Smooth muscle cell (in vitro differentiated cells): ENCODE measurements at regions not wholly inside any gene's neighbourhood (a gene's known extent, or its start where the extent isn't known, plus 50 kb on each side); places are given as distances from the start of the nearest gene placed in this dataset.
A peak's percentile ranks its signal among the peaks of the same experiment; 100 is the strongest.

Source experiments
- DNase-seq: peaks from one replicate; lab custom pipeline; 2025; ENCODE audit not compliant: unreplicated experiment; lab: John Stamatoyannopoulos, UW
- H2AFZ ChIP-seq: fragments of 200-600 bp; sonication (generic); 2 replicates; pipeline ENCODE4 v1.6.0; 2016; ENCODE audit warnings: antibody characterized with exemption, low read depth, mild to moderate bottlenecking
- H3F3A ChIP-seq: fragments of 200-600 bp; sonication (generic); 2 replicates; pipeline ENCODE4 v1.6.0; 2017; ENCODE audit warnings: antibody characterized with exemption, low read depth
- H3K27ac ChIP-seq: fragments of 200-600 bp; sonication (generic); 2 replicates; pipeline ENCODE4 v1.5.1; 2016; ENCODE audit warnings: low read depth, mild to moderate bottlenecking
- H3K27me3 ChIP-seq: fragments of 200-600 bp; sonication (generic); 2 replicates; pipeline ENCODE4 v1.6.1; 2016; ENCODE audit warnings: low read depth, mild to moderate bottlenecking
- H3K36me3 ChIP-seq: fragments of 200-600 bp; sonication (generic); 2 replicates; pipeline ENCODE4 v1.5.1; 2016; ENCODE audit warnings: low read depth
- H3K4me1 ChIP-seq: fragments of 200-600 bp; sonication (generic); 2 replicates; pipeline ENCODE4 v1.5.1; 2016; ENCODE audit warnings: low read depth
- H3K4me2 ChIP-seq: fragments of 200-600 bp; sonication (generic); 2 replicates; pipeline ENCODE4 v1.6.0; 2016; ENCODE audit warnings: mild to moderate bottlenecking
- H3K4me3 ChIP-seq: fragments of 200-600 bp; sonication (generic); 2 replicates; pipeline ENCODE4 v1.5.1; 2016; ENCODE audit warnings: mild to moderate bottlenecking
- H3K79me2 ChIP-seq: fragments of 200-600 bp; sonication (generic); 2 replicates; pipeline ENCODE4 v1.6.0; 2016; ENCODE audit warnings: low read depth, mild to moderate bottlenecking
- H3K9ac ChIP-seq: fragments of 200-600 bp; sonication (generic); 2 replicates; pipeline ENCODE4 v1.6.0; 2016; ENCODE audit warnings: low read depth
- H3K9me3 ChIP-seq: fragments of 200-600 bp; sonication (generic); replicated peaks from 2 replicates; pipeline ENCODE4 v1.5.1; 2016; ENCODE audit warnings: low read depth
- H4K20me1 ChIP-seq: fragments of 200-600 bp; sonication (generic); 2 replicates; pipeline ENCODE4 v1.6.0; 2016; ENCODE audit warnings: low read depth
- WGBS: methylation state at CpG from one replicate; pipeline ENCODE4 v1.1.7; 2016; ENCODE audit warnings: low lambda C conversion rate; 5-methylcytosine and 5-hydroxymethylcytosine counted together
- TF ChIP-seq, protein P1 (sequence below): fragments of 200-600 bp; sonication (generic); IDR thresholded peaks from 2 replicates; pipeline ENCODE4 v1.5.1; 2017; ENCODE audit warnings: borderline replicate concordance, mild to moderate bottlenecking, antibody characterized with exemption; ENCODE audit not compliant: insufficient read depth, poor library complexity, severe bottlenecking

- H3K4me3 ChIP-seq, result no peak overlapping the region
- TF ChIP-seq, protein P1, sequence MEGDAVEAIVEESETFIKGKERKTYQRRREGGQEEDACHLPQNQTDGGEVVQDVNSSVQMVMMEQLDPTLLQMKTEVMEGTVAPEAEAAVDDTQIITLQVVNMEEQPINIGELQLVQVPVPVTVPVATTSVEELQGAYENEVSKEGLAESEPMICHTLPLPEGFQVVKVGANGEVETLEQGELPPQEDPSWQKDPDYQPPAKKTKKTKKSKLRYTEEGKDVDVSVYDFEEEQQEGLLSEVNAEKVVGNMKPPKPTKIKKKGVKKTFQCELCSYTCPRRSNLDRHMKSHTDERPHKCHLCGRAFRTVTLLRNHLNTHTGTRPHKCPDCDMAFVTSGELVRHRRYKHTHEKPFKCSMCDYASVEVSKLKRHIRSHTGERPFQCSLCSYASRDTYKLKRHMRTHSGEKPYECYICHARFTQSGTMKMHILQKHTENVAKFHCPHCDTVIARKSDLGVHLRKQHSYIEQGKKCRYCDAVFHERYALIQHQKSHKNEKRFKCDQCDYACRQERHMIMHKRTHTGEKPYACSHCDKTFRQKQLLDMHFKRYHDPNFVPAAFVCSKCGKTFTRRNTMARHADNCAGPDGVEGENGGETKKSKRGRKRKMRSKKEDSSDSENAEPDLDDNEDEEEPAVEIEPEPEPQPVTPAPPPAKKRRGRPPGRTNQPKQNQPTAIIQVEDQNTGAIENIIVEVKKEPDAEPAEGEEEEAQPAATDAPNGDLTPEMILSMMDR, result no peak
- H3K36me3 ChIP-seq, result no peaks in the 10 kb centered on the region
- peaks cover 18% of the 10 kb centered on the region for H3F3A ChIP-seq
- WGBS, result 26% methylated on average over 5 of the region's 5 CpGs
- no peaks in the 10 kb centered on the region for H3K27me3 ChIP-seq
- H3K9me3 ChIP-seq, result no peaks in the 10 kb centered on the region
- no peaks in the 10 kb centered on the region for H3K79me2 ChIP-seq
- H3K9ac ChIP-seq, result peak overlapping the region; percentile 44
- no peak for DNase-seq
- H3K27ac ChIP-seq, result peak overlapping the region; percentile 85
- peak overlapping the region; percentile 34 for H3K4me2 ChIP-seq
- no peak overlapping the region for H2AFZ ChIP-seq
- H3K4me1 ChIP-seq, result no peaks in the 10 kb centered on the region
- H4K20me1 ChIP-seq, result no peaks in the 10 kb centered on the region
Measured at GRCh38 chr18:45166836-45167551, 448.3 kb upstream of the SLC14A2 start.

- no peaks in the 10 kb centered on the region for H3K79me2 ChIP-seq
- peaks cover 18% of the 10 kb centered on the region for H3F3A ChIP-seq
- H3K27me3 ChIP-seq, result no peaks in the 10 kb centered on the region
- H3K36me3 ChIP-seq, result no peaks in the 10 kb centered on the region
- peak overlapping the region; percentile 34 for H3K4me2 ChIP-seq
- TF ChIP-seq, protein P1, result no peak
- H2AFZ ChIP-seq, result no peak overlapping the region
- 53% methylated on average over 6 of the region's 6 CpGs for WGBS
- peak overlapping the region; percentile 20 for H3K9ac ChIP-seq
- no peak overlapping the region for H3K4me3 ChIP-seq
- DNase-seq, result no peak
- peak overlapping the region; percentile 85 for H3K27ac ChIP-seq
- H3K9me3 ChIP-seq, result no peaks in the 10 kb centered on the region
- no peaks in the 10 kb centered on the region for H3K4me1 ChIP-seq
- no peaks in the 10 kb centered on the region for H4K20me1 ChIP-seq
Measured at GRCh38 chr18:45167631-45168280, 447.5 kb upstream of the SLC14A2 start.

DNA sequence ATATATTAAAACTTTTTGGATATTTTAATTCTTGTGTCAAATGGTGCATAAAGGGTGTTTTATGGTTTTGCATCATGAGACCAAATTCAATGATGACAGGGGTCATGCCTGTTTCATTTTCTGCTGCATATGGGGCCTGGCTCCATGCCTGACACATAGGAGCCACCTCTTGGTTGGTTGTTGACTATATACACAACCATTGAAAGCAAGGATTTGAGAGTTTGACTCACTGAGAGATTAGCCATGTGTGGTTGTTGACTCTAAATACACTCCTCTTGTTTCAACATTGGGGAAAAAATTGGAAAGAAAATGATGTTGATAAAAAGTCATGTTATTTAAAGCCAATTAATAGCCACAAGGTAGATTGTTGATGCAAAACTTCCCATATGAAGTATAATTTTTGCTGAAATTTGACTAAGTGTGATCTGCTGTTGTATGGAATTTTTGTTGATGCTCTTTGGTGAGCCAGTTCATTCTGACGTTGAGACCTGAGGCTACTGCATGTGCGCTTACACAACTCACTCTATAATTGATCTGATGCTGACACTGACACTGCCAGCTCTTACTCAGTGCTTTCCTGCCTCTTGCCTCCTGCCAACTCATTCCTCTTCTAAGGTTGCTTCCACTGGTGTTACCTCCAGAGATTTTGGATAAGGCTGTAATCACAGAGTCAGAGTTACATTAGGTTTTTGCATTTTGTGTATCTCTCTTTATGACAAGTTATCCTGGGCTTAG lies 446.2 kb upstream of the SLC14A2 start:
- H4K20me1 ChIP-seq, result no peaks in the 10 kb centered on the region
- peak overlapping the region; percentile 14 for H3K9ac ChIP-seq

More for the DNA sequence above, 446.2 kb upstream of the SLC14A2 start:
- Histone ChIP-seq H3K4me1 (no peaks in the 10 kb centered on the region), H2AFZ (no peak overlapping the region), H3K27ac (peak overlapping the region; percentile 85), H3K36me3 (no peaks in the 10 kb centered on the region), H3K4me2 (peak overlapping the region; percentile 8), H3K79me2 (no peaks in the 10 kb centered on the region), H3F3A (peaks cover 18% of the 10 kb centered on the region), H3K9me3 (no peaks in the 10 kb centered on the region), H3K27me3 (no peaks in the 10 kb centered on the region), H3K4me3 (no peak overlapping the region)
- TF ChIP-seq, protein P1, result no peak
- WGBS, result 82% methylated on average over 2 of the region's 2 CpGs
- no peak for DNase-seq
